ENCODE measurements at regions not wholly inside any gene's neighbourhood (a gene's known extent, or its start where the extent isn't known, plus 50 kb on each side); places are given as distances from the start of the nearest gene placed in this dataset.

DNA sequence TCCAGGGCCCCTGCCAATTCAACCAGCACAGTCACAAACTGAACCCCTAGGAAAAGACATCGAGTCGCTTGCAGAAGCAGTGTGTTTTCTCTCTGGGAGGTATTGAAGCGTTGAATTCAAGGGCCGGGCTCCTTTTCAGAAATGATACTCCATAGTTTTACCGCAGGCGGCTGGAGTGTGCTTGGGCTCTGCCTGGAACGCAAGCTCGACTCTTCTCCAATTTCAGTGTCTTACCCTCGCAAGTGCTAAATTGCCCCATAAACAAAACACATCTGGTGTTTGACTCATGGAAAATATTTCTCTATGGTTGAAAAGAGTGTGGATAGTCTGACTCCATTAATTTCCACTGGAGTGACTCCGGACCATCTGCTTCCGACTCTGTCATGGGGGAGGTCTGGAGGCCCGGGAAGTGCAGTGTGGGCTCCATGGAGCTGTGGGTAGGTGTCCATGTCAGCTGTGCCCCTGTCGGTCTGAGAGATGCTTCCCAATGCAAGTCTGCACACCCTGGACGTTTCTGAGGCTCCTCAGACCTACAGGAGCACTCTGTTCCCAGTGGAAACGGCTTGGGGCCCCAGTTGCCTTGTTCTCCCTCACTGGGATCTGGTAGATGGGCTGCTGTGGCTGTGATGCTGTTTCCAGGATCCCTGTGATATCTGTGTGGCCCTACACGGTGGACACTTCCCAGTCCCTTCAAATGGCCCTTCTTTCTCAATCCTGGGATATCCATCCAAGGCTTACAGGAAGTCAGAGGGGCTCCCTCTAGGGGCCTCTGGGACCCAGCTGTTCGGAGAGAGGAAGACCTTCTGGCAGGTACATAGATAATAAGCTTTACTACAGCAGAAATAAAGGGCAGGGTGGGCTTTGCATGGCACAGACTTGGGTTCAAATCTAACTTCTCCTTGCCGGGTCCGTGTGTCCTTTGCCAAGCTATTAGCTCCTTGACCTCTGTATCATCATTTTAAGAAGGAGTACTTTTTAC, 119.8 kb upstream of the CDH13 start (continued):
- no peak for TF ChIP-seq ZNF281 (CRISPR knock-in tag; IDR thresholded peaks at IDR 0.05)
- TF ChIP-seq, protein P1, sequence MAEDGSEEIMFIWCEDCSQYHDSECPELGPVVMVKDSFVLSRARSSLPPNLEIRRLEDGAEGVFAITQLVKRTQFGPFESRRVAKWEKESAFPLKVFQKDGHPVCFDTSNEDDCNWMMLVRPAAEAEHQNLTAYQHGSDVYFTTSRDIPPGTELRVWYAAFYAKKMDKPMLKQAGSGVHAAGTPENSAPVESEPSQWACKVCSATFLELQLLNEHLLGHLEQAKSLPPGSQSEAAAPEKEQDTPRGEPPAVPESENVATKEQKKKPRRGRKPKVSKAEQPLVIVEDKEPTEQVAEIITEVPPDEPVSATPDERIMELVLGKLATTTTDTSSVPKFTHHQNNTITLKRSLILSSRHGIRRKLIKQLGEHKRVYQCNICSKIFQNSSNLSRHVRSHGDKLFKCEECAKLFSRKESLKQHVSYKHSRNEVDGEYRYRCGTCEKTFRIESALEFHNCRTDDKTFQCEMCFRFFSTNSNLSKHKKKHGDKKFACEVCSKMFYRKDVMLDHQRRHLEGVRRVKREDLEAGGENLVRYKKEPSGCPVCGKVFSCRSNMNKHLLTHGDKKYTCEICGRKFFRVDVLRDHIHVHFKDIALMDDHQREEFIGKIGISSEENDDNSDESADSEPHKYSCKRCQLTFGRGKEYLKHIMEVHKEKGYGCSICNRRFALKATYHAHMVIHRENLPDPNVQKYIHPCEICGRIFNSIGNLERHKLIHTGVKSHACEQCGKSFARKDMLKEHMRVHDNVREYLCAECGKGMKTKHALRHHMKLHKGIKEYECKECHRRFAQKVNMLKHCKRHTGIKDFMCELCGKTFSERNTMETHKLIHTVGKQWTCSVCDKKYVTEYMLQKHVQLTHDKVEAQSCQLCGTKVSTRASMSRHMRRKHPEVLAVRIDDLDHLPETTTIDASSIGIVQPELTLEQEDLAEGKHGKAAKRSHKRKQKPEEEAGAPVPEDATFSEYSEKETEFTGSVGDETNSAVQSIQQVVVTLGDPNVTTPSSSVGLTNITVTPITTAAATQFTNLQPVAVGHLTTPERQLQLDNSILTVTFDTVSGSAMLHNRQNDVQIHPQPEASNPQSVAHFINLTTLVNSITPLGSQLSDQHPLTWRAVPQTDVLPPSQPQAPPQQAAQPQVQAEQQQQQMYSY (CRISPR knock-in tag; IDR thresholded peaks at IDR 0.05) = no peak
- no peak for TF ChIP-seq ELF4 (CRISPR knock-in tag; IDR thresholded peaks at IDR 0.05; ENCODE audit: low read depth)
- no peak for TF ChIP-seq NFYB (CRISPR knock-in tag; conservative IDR thresholded peaks at IDR 0.05; ENCODE audit: low read depth)
- no peak for TF ChIP-seq NFE2L1 (CRISPR knock-in tag; IDR thresholded peaks at IDR 0.05)
- no peak for TF ChIP-seq JAZF1 (CRISPR knock-in tag; IDR thresholded peaks at IDR 0.05)
- TF ChIP-seq MLX (CRISPR knock-in tag; IDR thresholded peaks at IDR 0.05) = no peak
- TF ChIP-seq, protein P2, sequence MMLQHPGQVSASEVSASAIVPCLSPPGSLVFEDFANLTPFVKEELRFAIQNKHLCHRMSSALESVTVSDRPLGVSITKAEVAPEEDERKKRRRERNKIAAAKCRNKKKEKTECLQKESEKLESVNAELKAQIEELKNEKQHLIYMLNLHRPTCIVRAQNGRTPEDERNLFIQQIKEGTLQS (CRISPR knock-in tag; conservative IDR thresholded peaks at IDR 0.05) = no peak
- no peak for TF ChIP-seq ESRRA (CRISPR knock-in tag; IDR thresholded peaks at IDR 0.05; ENCODE audit: borderline replicate concordance)
- TF ChIP-seq KAT7 (CRISPR knock-in tag; IDR thresholded peaks at IDR 0.05; ENCODE audit: borderline replicate concordance) = no peak
- TF ChIP-seq SP1 (CRISPR knock-in tag; conservative IDR thresholded peaks at IDR 0.05) = no peak
- TF ChIP-seq, protein P3, sequence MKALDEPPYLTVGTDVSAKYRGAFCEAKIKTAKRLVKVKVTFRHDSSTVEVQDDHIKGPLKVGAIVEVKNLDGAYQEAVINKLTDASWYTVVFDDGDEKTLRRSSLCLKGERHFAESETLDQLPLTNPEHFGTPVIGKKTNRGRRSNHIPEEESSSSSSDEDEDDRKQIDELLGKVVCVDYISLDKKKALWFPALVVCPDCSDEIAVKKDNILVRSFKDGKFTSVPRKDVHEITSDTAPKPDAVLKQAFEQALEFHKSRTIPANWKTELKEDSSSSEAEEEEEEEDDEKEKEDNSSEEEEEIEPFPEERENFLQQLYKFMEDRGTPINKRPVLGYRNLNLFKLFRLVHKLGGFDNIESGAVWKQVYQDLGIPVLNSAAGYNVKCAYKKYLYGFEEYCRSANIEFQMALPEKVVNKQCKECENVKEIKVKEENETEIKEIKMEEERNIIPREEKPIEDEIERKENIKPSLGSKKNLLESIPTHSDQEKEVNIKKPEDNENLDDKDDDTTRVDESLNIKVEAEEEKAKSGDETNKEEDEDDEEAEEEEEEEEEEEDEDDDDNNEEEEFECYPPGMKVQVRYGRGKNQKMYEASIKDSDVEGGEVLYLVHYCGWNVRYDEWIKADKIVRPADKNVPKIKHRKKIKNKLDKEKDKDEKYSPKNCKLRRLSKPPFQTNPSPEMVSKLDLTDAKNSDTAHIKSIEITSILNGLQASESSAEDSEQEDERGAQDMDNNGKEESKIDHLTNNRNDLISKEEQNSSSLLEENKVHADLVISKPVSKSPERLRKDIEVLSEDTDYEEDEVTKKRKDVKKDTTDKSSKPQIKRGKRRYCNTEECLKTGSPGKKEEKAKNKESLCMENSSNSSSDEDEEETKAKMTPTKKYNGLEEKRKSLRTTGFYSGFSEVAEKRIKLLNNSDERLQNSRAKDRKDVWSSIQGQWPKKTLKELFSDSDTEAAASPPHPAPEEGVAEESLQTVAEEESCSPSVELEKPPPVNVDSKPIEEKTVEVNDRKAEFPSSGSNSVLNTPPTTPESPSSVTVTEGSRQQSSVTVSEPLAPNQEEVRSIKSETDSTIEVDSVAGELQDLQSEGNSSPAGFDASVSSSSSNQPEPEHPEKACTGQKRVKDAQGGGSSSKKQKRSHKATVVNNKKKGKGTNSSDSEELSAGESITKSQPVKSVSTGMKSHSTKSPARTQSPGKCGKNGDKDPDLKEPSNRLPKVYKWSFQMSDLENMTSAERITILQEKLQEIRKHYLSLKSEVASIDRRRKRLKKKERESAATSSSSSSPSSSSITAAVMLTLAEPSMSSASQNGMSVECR (CRISPR knock-in tag; IDR thresholded peaks at IDR 0.05; ENCODE audit: borderline replicate concordance) = no peak
- TF ChIP-seq, protein P4, sequence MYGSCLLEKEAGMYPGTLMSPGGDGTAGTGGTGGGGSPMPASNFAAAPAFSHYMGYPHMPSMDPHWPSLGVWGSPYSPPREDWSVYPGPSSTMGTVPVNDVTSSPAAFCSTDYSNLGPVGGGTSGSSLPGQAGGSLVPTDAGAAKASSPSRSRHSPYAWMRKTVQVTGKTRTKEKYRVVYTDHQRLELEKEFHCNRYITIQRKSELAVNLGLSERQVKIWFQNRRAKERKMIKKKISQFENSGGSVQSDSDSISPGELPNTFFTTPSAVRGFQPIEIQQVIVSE (CRISPR knock-in tag; IDR thresholded peaks at IDR 0.05; ENCODE audit: borderline replicate concordance) = no peak
